ENCODE measurements at regions not wholly inside any gene's neighbourhood (a gene's known extent, or its start where the extent isn't known, plus 50 kb on each side); places are given as distances from the start of the nearest gene placed in this dataset.

DNA sequence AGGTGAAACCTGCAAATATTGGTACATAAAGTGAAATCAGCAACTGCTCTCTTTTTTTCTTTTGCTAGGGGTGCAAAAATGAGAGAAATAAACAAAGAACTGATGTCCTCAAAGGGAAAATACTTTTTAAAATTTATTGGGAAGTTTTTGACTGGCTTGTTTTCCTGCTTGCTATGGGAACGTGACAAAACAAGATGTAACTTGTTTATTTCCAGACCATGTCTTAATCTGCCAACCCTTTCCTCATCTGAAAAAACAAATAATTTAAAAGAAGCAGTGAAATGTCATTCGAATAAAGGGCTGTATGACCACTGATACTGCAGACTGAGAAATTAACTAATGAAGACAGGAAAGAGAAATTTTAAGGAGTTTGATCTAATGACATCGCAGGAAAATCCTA, 221.9 kb downstream of the CBLN4 start:
- no peak for DNase-seq (ENCODE audit: low spot score)

DNA sequence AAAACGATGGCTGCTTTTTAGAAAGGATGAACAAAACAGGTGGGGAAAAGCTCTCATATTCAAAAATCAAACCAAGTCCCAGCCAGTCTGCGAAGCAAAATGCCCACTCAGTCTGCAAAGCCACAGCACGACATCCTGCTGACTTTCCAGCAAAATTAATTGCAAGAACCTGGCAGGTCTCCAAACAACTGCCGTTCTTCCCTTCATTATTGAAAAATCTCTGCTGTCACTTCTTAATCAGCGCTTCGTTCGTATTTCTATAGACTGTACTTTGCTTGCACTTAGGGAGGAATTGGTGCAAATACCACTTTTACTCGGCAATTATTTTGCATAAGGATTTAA, 222.4 kb downstream of the CBLN4 start:
- DNase-seq (ENCODE audit: low spot score) = no peak

GRCh38 chr20:55782224-55782911, 223.0 kb downstream of the CBLN4 start:
- no peak for DNase-seq (ENCODE audit: low spot score)

DNA sequence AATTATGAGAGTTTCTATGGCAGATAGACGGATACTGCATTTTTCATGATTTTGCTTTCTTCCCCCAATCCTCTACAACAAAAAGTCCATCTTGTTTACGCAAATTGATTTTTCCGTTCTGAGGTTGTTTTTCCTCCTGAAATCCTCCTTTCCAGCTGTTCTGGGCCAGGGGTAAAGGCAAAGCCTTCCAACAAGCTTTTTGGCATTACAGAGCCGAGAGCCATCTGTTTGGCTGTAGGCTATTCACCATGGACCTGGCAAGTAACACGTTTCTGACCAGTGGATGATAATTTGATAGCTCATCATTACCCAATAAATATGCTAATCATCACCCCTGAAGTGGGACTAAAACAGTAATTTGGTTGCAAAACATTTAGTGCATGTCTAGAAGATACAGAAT, 226.5 kb downstream of the CBLN4 start:
- no peak for DNase-seq (ENCODE audit: low spot score)

- no peak for DNase-seq (ENCODE audit: low spot score)
These were observed 227.7 kb downstream of the CBLN4 start for GRCh38 chr20:55777641-55778040.

- DNase-seq (ENCODE audit: low spot score) = no peak
These were observed 229.1 kb downstream of the CBLN4 start for GRCh38 chr20:55776176-55776575.

DNA sequence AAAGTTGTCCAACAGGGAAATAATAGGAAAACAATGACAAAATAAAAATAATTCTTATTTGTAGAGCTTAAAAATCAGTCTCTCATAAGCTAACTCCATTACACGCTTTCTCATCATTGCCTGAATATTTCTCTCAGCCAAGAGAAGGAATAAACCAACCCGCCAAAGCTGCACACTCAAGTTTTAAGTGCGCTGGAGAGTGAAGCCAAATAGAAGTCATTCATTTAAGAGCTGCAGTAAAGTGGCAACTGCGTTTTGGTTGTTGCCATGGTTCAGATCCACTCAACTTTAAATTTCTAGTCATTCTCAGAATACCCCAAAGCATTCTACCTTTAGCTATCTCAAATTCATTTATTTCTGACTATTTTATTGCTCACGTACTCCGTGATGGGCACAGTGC, 230.7 kb downstream of the CBLN4 start:
- no peak for DNase-seq (ENCODE audit: low spot score)

- no peak for DNase-seq (ENCODE audit: low spot score)
These were observed 243.5 kb downstream of the CBLN4 start for GRCh38 chr20:55761797-55762196.

DNA sequence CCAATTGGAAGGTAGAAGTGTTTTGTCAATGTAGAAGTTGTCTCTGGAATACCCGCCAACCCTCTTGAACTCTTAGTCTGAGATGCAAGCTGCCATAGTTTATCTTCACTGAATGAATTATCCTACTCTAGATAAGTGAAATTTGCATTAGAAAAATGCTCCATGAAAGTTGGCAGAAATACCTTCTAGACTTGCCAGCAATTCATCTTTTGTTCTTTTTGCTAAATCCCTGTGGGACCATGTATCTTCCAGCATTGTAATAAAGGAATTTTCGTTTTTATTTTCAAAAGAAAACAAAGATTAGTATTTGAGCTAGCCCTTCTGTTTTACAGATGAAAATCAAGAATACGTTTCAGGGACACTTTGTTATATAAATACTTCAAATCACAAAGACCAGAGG, 244.2 kb downstream of the CBLN4 start:
- DNase-seq (ENCODE audit: low spot score) = no peak

DNA sequence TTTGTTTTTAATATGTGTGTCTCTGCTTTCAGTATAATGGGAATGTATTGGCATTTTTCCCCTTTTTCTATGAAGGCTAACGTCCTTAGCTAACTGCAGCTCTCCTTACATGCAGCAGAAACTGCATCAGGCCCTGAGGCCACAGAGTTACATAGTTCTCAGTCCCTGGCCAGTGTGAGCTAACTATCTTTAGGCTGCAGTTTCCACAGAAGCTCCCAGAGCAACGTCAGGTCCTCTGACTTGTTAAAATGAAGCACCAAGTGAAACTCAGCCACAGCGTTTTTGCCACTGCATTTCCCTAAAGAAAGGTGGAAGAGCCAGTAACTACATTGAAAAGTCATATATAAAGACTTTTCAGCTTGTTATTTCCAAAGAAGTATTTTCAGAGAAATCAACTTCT, 244.7 kb downstream of the CBLN4 start:
- DNase-seq (ENCODE audit: low spot score) = no peak

GRCh38 chr20:55755861-55756260, 249.5 kb downstream of the CBLN4 start:
- no peak for DNase-seq (ENCODE audit: low spot score)

GRCh38 chr20:55755411-55755810, 249.9 kb downstream of the CBLN4 start:
- DNase-seq (ENCODE audit: low spot score) = no peak

DNA sequence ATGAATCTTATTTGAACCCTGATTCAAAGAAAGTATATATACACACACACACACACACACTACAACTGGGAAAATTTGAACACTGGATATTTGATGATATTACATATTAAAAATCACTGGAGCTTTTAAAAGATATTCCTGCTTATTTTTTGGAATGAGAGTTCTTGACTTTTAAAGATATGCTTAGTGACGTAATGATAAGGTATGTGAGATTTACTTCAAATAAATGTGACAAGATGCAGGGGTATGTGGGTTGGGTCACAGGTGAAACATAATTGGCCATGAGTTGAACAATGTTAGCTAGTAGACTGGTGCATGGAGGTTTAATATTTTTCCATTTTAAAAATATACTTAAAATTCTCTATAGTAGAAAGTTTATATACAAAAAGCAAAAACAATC, 258.6 kb downstream of the CBLN4 start:
- no peak for DNase-seq (ENCODE audit: low spot score)

DNA sequence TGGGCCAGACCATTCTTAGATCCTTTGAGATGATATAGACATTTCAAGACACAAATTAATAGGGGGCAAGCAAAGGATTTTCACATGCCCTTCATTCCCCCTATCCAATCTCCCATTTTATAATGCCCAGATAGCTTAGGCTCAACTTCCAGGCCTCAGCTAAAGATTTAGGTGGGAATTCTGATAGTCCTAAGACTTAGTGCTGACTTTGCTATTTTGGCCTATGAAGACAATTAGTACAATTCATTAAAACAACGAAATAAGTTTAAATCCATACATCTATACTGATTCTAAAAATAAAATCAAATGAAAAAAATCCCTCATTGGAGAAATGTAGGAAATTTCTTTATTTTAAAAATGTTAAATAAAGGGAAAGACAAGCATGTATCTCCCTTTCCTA, 259.5 kb downstream of the CBLN4 start:
- DNase-seq (ENCODE audit: low spot score) = no peak

GRCh38 chr20:55744896-55745295, 260.4 kb downstream of the CBLN4 start:
- no peak for DNase-seq (ENCODE audit: low spot score)

GRCh38 chr20:55741801-55742200, 263.5 kb downstream of the CBLN4 start:
- no peak for DNase-seq (ENCODE audit: low spot score)

- no peak for DNase-seq (ENCODE audit: low spot score)
These were observed 265.2 kb downstream of the CBLN4 start for GRCh38 chr20:55740076-55740475.

- no peak for DNase-seq (ENCODE audit: low spot score)
These were observed 275.0 kb downstream of the CBLN4 start for GRCh38 chr20:55730321-55730720.

DNA sequence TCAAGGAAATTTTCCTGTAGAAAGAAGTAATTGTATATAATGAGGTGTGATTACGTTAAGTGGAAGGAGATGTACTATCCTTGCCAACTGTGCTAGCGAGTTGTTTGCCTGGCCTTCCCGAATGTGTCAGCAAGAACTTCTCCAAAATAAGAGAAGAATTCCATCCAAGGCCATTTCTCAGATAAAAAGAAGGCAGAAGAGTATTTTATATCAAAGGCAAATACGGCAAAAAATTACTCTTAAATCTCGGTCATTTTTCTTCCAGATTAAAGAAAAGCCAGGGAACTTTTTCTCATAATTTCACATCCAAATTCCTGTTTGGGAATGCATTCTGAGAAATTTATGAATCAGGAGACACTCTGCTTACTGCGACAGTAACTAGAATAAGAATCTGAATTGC, 290.6 kb downstream of the CBLN4 start:
- no peak for DNase-seq (ENCODE audit: low spot score)

- DNase-seq (ENCODE audit: low spot score) = no peak
These were observed 291.2 kb downstream of the CBLN4 start for GRCh38 chr20:55714082-55714481.

- no peak for DNase-seq (ENCODE audit: low spot score)
These were observed 300.9 kb downstream of the CBLN4 start for GRCh38 chr20:55704458-55704857.

- no peak for DNase-seq (ENCODE audit: low spot score)
These were observed 303.9 kb downstream of the CBLN4 start for GRCh38 chr20:55701467-55701866.

GRCh38 chr20:55696520-55696919, 308.8 kb downstream of the CBLN4 start:
- no peak for DNase-seq (ENCODE audit: low spot score)

GRCh38 chr20:55693641-55694040, 311.7 kb downstream of the CBLN4 start:
- DNase-seq (ENCODE audit: low spot score) = no peak

DNA sequence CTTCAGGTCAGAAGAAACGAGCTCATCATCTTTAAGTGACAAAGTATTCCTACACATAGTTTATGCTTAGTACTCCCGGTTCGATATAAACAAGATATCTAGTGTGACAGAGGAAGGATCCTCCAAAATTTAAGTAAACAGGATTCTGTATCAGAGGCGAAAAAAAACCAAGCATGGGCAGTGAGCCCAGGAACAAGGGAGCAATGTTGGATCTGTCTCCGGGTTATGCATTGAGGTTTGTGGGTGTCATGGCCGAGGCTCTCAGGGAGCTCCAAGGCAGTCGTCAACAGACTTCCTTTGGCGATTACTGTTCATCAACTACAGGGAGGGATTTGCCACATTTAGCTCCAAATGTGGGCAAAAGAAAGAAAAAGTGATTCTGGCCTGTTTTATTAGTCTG, 319.5 kb downstream of the CBLN4 start:
- DNase-seq (ENCODE audit: low spot score) = no peak

Data from globus pallidus (tissue), 1 donor.